ENCODE measurements at regions not wholly inside any gene's neighbourhood (a gene's known extent, or its start where the extent isn't known, plus 50 kb on each side); places are given as distances from the start of the nearest gene placed in this dataset.

DNA sequence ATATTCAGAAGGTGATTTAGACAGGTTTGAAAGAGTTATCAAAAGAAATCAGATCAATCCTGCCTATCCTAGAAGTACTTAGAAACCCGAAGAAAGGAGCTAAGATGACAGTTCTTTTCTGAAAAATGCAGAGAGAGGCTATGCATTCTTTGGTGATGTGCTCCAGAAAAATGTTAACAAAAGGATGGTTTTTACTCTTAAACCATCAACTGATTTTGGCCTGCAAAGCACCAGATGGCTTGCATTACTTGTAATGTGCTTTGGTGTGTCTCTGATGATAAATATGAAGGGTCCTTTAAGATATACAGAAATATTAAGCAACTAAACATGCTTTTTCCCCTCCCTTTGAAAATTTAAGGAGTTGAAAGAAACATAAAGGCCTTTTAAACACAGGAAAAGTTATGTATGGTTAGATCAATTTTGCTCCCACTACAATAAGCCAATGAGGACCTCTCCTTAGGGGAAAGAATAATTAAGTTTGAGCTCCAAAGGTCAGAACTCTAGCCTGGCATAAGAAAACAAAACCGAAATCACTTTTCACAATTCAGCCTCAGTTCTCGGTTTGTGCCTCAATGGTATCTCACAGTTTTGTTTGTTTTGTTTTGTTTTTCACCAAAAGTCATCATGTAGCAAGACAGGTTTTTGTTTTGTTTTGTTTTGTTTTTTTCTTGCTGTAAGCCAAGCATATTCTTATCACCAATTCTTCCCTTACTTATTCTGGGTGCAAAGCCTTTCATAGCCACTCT is 302.4 kb upstream of the NT5C1B start:
- TF ChIP-seq TAF1 (IDR thresholded peaks at IDR 0.05; ENCODE audit: low read depth) (no peak), NFIC (IDR thresholded peaks at IDR 0.05) (no peak), ZBTB7A (IDR thresholded peaks at IDR 0.05; ENCODE audit: low read depth) (no peak), TCF12 (IDR thresholded peaks at IDR 0.05; ENCODE audit: low read depth) (no peak)

GRCh38 chr2:18889565-18890332 is 300.4 kb upstream of the NT5C1B start:
- TF ChIP-seq ZBTB7A (IDR thresholded peaks at IDR 0.05; ENCODE audit: low read depth) (no peak), EP300 (IDR thresholded peaks at IDR 0.05; ENCODE audit: borderline replicate concordance) (no peak), YY1 (IDR thresholded peaks at IDR 0.05; ENCODE audit: low read depth) (no peak), RAD21 (IDR thresholded peaks at IDR 0.05; ENCODE audit: low read depth) (no peak), MAX (IDR thresholded peaks at IDR 0.05) (no peak)

DNA sequence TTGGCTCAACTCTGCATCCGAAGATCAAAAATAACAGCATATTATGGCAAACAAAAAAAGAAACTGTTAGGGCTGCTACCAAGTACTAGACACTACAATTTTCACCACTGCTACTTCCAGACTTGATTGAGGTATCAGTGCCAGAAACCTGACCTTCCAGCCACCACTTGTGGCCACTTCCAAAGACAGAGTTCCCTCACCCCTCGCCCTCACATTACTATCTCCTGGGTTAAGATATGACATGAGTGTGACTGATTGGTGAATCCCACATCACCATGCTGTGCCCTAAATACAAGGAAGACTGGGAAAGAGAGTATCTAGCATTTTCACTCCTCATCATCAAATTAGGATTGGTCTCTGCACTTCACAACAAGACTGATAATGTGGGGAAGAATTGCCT is 296.1 kb upstream of the NT5C1B start:
- TF ChIP-seq TEAD4 (IDR thresholded peaks at IDR 0.05) (no peak), REST (IDR thresholded peaks at IDR 0.05; ENCODE audit: low read depth) (no peak), NFIC (IDR thresholded peaks at IDR 0.05) (no peak), FOXM1 (IDR thresholded peaks at IDR 0.05; ENCODE audit: borderline replicate concordance, low read depth) (no peak), MAX (IDR thresholded peaks at IDR 0.05) (no peak), EGR1 (IDR thresholded peaks at IDR 0.05) (no peak), CEBPB (IDR thresholded peaks at IDR 0.05) (no peak), YY1 (IDR thresholded peaks at IDR 0.05; ENCODE audit: low read depth) (no peak), TCF12 (IDR thresholded peaks at IDR 0.05; ENCODE audit: low read depth) (no peak), EP300 (IDR thresholded peaks at IDR 0.05; ENCODE audit: borderline replicate concordance) (no peak), RAD21 (IDR thresholded peaks at IDR 0.05; ENCODE audit: low read depth) (no peak), USF1 (IDR thresholded peaks at IDR 0.05) (no peak)

- TF ChIP-seq TAF1 (IDR thresholded peaks at IDR 0.05; ENCODE audit: low read depth), result no peak
- TF ChIP-seq TEAD4 (IDR thresholded peaks at IDR 0.05), result peak; percentile 7; the same call in 1 of the 2 replicates
- TF ChIP-seq RAD21 (IDR thresholded peaks at IDR 0.05; ENCODE audit: low read depth), result peak; percentile 70
Measured at GRCh38 chr2:18883616-18884456, 294.5 kb upstream of the NT5C1B start.

- TF ChIP-seq TCF12 (IDR thresholded peaks at IDR 0.05; ENCODE audit: low read depth) (no peak), EP300 (IDR thresholded peaks at IDR 0.05; ENCODE audit: borderline replicate concordance) (no peak), FOXM1 (IDR thresholded peaks at IDR 0.05; ENCODE audit: borderline replicate concordance, low read depth) (no peak), CREB1 (IDR thresholded peaks at IDR 0.05; ENCODE audit: low read depth) (no peak), MAX (IDR thresholded peaks at IDR 0.05) (no peak), ZBTB7A (IDR thresholded peaks at IDR 0.05; ENCODE audit: low read depth) (no peak), NFIC (IDR thresholded peaks at IDR 0.05) (no peak), USF1 (IDR thresholded peaks at IDR 0.05) (no peak), YY1 (IDR thresholded peaks at IDR 0.05; ENCODE audit: low read depth) (no peak), CEBPB (IDR thresholded peaks at IDR 0.05) (no peak), EGR1 (IDR thresholded peaks at IDR 0.05) (no peak), TEAD4 (IDR thresholded peaks at IDR 0.05) (no peak), REST (IDR thresholded peaks at IDR 0.05; ENCODE audit: low read depth) (no peak), TAF1 (IDR thresholded peaks at IDR 0.05; ENCODE audit: low read depth) (no peak), RAD21 (IDR thresholded peaks at IDR 0.05; ENCODE audit: low read depth) (no peak)
Measured at GRCh38 chr2:18871430-18871829, 282.1 kb upstream of the NT5C1B start.
